IMR-90 (cell line): ENCODE measurements at regions not wholly inside any gene's neighbourhood (a gene's known extent, or its start where the extent isn't known, plus 50 kb on each side); places are given as distances from the start of the nearest gene placed in this dataset.

ENCODE experiments used
- ATAC-seq: fragments of 200-7000 bp; cut with Tn5 transposase; 2 replicates; pipeline ENCODE4 v1.9.1; 2020; ENCODE audit warnings: low read depth, mild to moderate bottlenecking, moderate library complexity
- BruUV-seq: library from RNA; stranded (reverse); fragments of 400-500 nt; replicated peaks from 2 replicates; lab custom pipeline; 2021; lab: Mats Ljungman, UMichigan
- CTCF ChIA-PET: fragments of 300-600 bp; formaldehyde crosslinking; extraction: SDS; loops from one replicate; lab custom pipeline; 2021; ENCODE audit warnings: antibody characterized with exemption; lab: Yijun Ruan, JAX
- POLR2A ChIA-PET: fragments of 300-600 bp; sonication (Branson Sonifier 250); formaldehyde crosslinking; loops from one replicate; lab custom pipeline; 2022; ENCODE audit warnings: antibody characterized with exemption; ENCODE audit not compliant: unreplicated experiment; lab: Charles Lee
- DNase-seq: peaks from one replicate; pipeline ENCODE4 v3.0.0; 2013
- H2AFZ ChIP-seq: replicated peaks from 2 replicates; pipeline ENCODE3; 2013; ENCODE audit warnings: low read length, mild to moderate bottlenecking; ENCODE audit not compliant: poor library complexity
- H2AK5ac ChIP-seq: 2 replicates; pipeline ENCODE4 v1.6.1; 2013; ENCODE audit warnings: low read depth, low read length, inconsistent platforms
- H2AK9ac ChIP-seq: replicated peaks from 2 replicates; pipeline ENCODE3; 2013; ENCODE audit warnings: mild to moderate bottlenecking, low read depth, low read length, moderate library complexity; ENCODE audit not compliant: poor library complexity
- H2BK120ac ChIP-seq: 2 replicates; pipeline ENCODE4 v1.6.1; 2013; ENCODE audit warnings: low read depth, low read length, inconsistent platforms
- H2BK15ac ChIP-seq: 3 replicates; pipeline ENCODE4 v1.6.1; 2013; ENCODE audit warnings: low read depth, low read length, inconsistent platforms
- H2BK20ac ChIP-seq: 2 replicates; pipeline ENCODE4 v1.6.1; 2013; ENCODE audit warnings: low read depth, mild to moderate bottlenecking, inconsistent platforms, low read length, moderate library complexity
- H2BK5ac ChIP-seq: 2 replicates; pipeline ENCODE4 v1.6.1; 2013; ENCODE audit warnings: mild to moderate bottlenecking, low read depth, low read length, inconsistent platforms; ENCODE audit not compliant: poor library complexity, severe bottlenecking
- H3K14ac ChIP-seq: replicated peaks from 2 replicates; pipeline ENCODE4 v1.6.1; 2013; ENCODE audit warnings: low read depth, low read length, inconsistent platforms
- H3K18ac ChIP-seq: 2 replicates; pipeline ENCODE4 v1.6.1; 2013; ENCODE audit warnings: low read depth, low read length, control low read depth
- H3K23ac ChIP-seq: 2 replicates; pipeline ENCODE4 v1.6.1; 2013; ENCODE audit warnings: low read depth, low read length, inconsistent platforms
- H3K27ac ChIP-seq: 2 replicates; pipeline ENCODE4 v1.5.1; 2013; ENCODE audit warnings: mild to moderate bottlenecking, control low read depth, low read length; ENCODE audit not compliant: insufficient read depth
- H3K27me3 ChIP-seq: 2 replicates; pipeline ENCODE4 v1.6.1; 2013; ENCODE audit warnings: low read length; ENCODE audit not compliant: control insufficient read depth, insufficient read depth
- H3K36me3 ChIP-seq: 2 replicates; pipeline ENCODE4 v1.6.1; 2013; ENCODE audit warnings: low read length, mixed read lengths; ENCODE audit not compliant: control insufficient read depth, insufficient read depth
- H3K4ac ChIP-seq: 2 replicates; pipeline ENCODE4 v1.6.1; 2013; ENCODE audit warnings: low read depth, low read length, inconsistent platforms
- H3K4me1 ChIP-seq: 2 replicates; pipeline ENCODE4 v1.6.1; 2013; ENCODE audit warnings: low read length, mixed read lengths; ENCODE audit not compliant: control insufficient read depth, insufficient read depth
- H3K4me2 ChIP-seq: 2 replicates; pipeline ENCODE4 v1.6.1; 2013; ENCODE audit warnings: low read depth, mild to moderate bottlenecking, control low read depth, low read length, moderate library complexity
- H3K4me3 ChIP-seq: 2 replicates; pipeline ENCODE4 v1.5.1; 2013; ENCODE audit warnings: low read depth, mild to moderate bottlenecking, control low read depth, low read length, moderate library complexity; ENCODE audit not compliant: insufficient read depth
- H3K56ac ChIP-seq: 2 replicates; pipeline ENCODE4 v1.6.1; 2013; ENCODE audit warnings: low read length, inconsistent platforms; ENCODE audit not compliant: insufficient read depth; ENCODE audit errors: extremely low read depth
- H3K79me1 ChIP-seq, 2 experiments: 2 replicates each; pipeline ENCODE4 v1.6.1; 2013; ENCODE audit warnings: low read length in 2 of 2, inconsistent platforms in 1 of 2, low read depth in 1 of 2
- H3K9ac ChIP-seq: 2 replicates; pipeline ENCODE4 v1.6.1; 2013; ENCODE audit warnings: low read depth, low read length, control low read depth
- H3K9me1 ChIP-seq: 2 replicates; pipeline ENCODE4 v1.6.1; 2013; ENCODE audit warnings: low read length, inconsistent platforms; ENCODE audit not compliant: insufficient read depth
- H3K9me3 ChIP-seq: 2 replicates; pipeline ENCODE4 v1.6.1; 2013; ENCODE audit warnings: low read length; ENCODE audit not compliant: control insufficient read depth, insufficient read depth
- H4K20me1 ChIP-seq: 2 replicates; pipeline ENCODE4 v1.6.1; 2013; ENCODE audit warnings: low read length, inconsistent platforms; ENCODE audit not compliant: insufficient read depth
- H4K5ac ChIP-seq: 2 replicates; pipeline ENCODE4 v1.6.1; 2013; ENCODE audit warnings: mild to moderate bottlenecking, low read depth, low read length, control low read depth
- H4K8ac ChIP-seq, 2 experiments: 2 replicates each; pipeline ENCODE4 v1.6.1; 2013; ENCODE audit warnings: low read depth in 2 of 2, low read length in 2 of 2, control low read depth in 1 of 2, inconsistent platforms in 1 of 2
- H4K91ac ChIP-seq: 2 replicates; pipeline ENCODE4 v1.6.1; 2013; ENCODE audit warnings: low read depth, low read length, inconsistent platforms; ENCODE audit not compliant: insufficient read depth
- BHLHE40 ChIP-seq: fragments of 150-350 bp; IDR thresholded peaks from 2 replicates; pipeline ENCODE4 v1.6.1; 2016; ENCODE audit warnings: mild to moderate bottlenecking, low read depth, low read length
- CEBPB ChIP-seq: IDR thresholded peaks from 2 replicates; pipeline ENCODE4 v1.6.1; 2012; ENCODE audit warnings: low read depth, low read length, improper control_type of control experiment
- CHD1 ChIP-seq: IDR thresholded peaks from 2 replicates; pipeline ENCODE4 v1.6.1; 2012; ENCODE audit warnings: low read depth, low read length, improper control_type of control experiment
- CTCF ChIP-seq: conservative IDR thresholded peaks from 2 replicates; pipeline ENCODE4 v1.5.1; 2012; ENCODE audit warnings: mild to moderate bottlenecking, low read depth, low read length, improper control_type of control experiment
- FOS ChIP-seq: fragments of 150-350 bp; IDR thresholded peaks from 2 replicates; pipeline ENCODE4 v1.6.1; 2016; ENCODE audit warnings: low read depth, low read length
- MAFK ChIP-seq: IDR thresholded peaks from 2 replicates; pipeline ENCODE4 v1.6.1; 2012; ENCODE audit warnings: low read depth, low read length, improper control_type of control experiment
- MAZ ChIP-seq: IDR thresholded peaks from 2 replicates; pipeline ENCODE4 v1.6.1; 2012; ENCODE audit warnings: low read depth, mild to moderate bottlenecking, low read length, improper control_type of control experiment, moderate library complexity, borderline replicate concordance
- MXI1 ChIP-seq: IDR thresholded peaks from 2 replicates; pipeline ENCODE4 v1.6.1; 2012; ENCODE audit warnings: low read depth, mild to moderate bottlenecking, low read length, moderate library complexity, borderline replicate concordance
- NFE2L2 ChIP-seq: fragments of 150-350 bp; IDR thresholded peaks from 2 replicates; pipeline ENCODE4 v1.6.1; 2016; ENCODE audit warnings: low read depth, mild to moderate bottlenecking, low read length
- POLR2A ChIP-seq: IDR thresholded peaks from 2 replicates; pipeline ENCODE4 v1.6.1; 2012; ENCODE audit warnings: mild to moderate bottlenecking, low read depth, low read length
- RAD21 ChIP-seq: IDR thresholded peaks from 2 replicates; pipeline ENCODE4 v1.6.1; 2012; ENCODE audit warnings: low read length, improper control_type of control experiment
- RCOR1 ChIP-seq: IDR thresholded peaks from 2 replicates; pipeline ENCODE4 v1.6.1; 2012; ENCODE audit warnings: mild to moderate bottlenecking, low read length, improper control_type of control experiment; ENCODE audit not compliant: insufficient replicate concordance
- RFX5 ChIP-seq: IDR thresholded peaks from 2 replicates; pipeline ENCODE4 v1.8.0; 2012; ENCODE audit warnings: low read depth, mild to moderate bottlenecking, low read length, moderate library complexity
- SMC3 ChIP-seq: fragments of 150-350 bp; IDR thresholded peaks from 2 replicates; pipeline ENCODE4 v1.6.1; 2016; ENCODE audit warnings: low read depth, mild to moderate bottlenecking, antibody characterized with exemption, low read length, moderate library complexity
- USF2 ChIP-seq: fragments of 150-350 bp; IDR thresholded peaks from 2 replicates; pipeline ENCODE4 v1.6.1; 2017; ENCODE audit warnings: mild to moderate bottlenecking, antibody characterized with exemption, low read length, low read depth
- WGBS, 2 experiments: methylation state at CpG; one replicate each; pipeline versions ENCODE4 v1.1.5 to v1.1.7; 2013; ENCODE audit warnings: missing lambda C conversion rate in 2 of 2; ENCODE audit not compliant: insufficient read length in 1 of 2; ENCODE audit errors: extremely low coverage in 2 of 2; 5-methylcytosine and 5-hydroxymethylcytosine counted together
- dilution Hi-C: fragments of 300-500 bp; cut with HindIII; formaldehyde crosslinking; loops from one replicate; pipeline ENCODE4 v1.14.3; 2018; ENCODE audit warnings: low sequenced_read_pairs; ENCODE audit not compliant: unreplicated experiment
- in situ Hi-C: fragments of 300-500 bp; cut with MboI; formaldehyde crosslinking; loops from 3 replicates; pipeline ENCODE4 v1.14.3; 2019; ENCODE audit warnings: low sequenced_read_pairs, inconsistent platforms, mixed read lengths
- intact Hi-C: fragments of 100-400 bp; cut with micrococcal nuclease; formaldehyde crosslinking; loops from 2 replicates; pipeline ENCODE4 v1.10.0; 2022

- Histone ChIP-seq H2BK120ac (peak overlapping the region; percentile 8; the same call in 1 of the 2 replicates), H2BK5ac (no peak overlapping the region), H3K14ac (no peak overlapping the region), H3K4me2 (no peak overlapping the region), H4K8ac (no peak overlapping the region), H2AK5ac (no peak overlapping the region), H4K5ac (no peak overlapping the region), H2AK9ac (no peak overlapping the region), H3K9me1 (no peaks in the 10 kb centered on the region), H3K9me3 (no peaks in the 10 kb centered on the region), H3K18ac (no peak overlapping the region), H3K36me3 (no peaks in the 10 kb centered on the region), H3K79me1 (no peaks in the 10 kb centered on the region), H3K9ac (no peak overlapping the region), H3K56ac (no peak overlapping the region), H3K23ac (no peak overlapping the region), H3K4ac (no peak overlapping the region), H4K20me1 (no peaks in the 10 kb centered on the region), H3K4me1 (no peaks in the 10 kb centered on the region), H2BK15ac (no peak overlapping the region), H3K27ac (no peak overlapping the region), H3K27me3 (no peaks in the 10 kb centered on the region), H2AFZ (peak overlapping the region; percentile 80), H2BK20ac (peak overlapping the region; percentile 42; the same call in 1 of the 2 replicates), H3K4me3 (no peak overlapping the region), H4K91ac (no peak overlapping the region)
- dilution Hi-C loops = no loop called here
- intact Hi-C loops = no loop called here
- in situ Hi-C loops = loop anchor here (25.0 kb wide), 1 partner anchor 1332 kb away; no protein-coding TSS in a partner anchor
- DNase-seq = no peak
- no TSS peak for BruUV-seq
- no peak for ATAC-seq
- CTCF ChIA-PET = interaction anchor here (0.5 to 1.1 kb wide), 4 partner anchors 21 to 667 kb away, joined by 3 to 5 read pairs (median 4); no protein-coding TSS in a partner anchor
- WGBS, 2 experiments = 83% methylated on average over 6 of the region's 21 CpGs; no CpG with 5 or more reads in 1 of the 2 experiments
- POLR2A ChIA-PET = no interaction called here
- TF ChIP-seq RCOR1 (no peak), MAZ (no peak), CTCF (no peak), BHLHE40 (no peak), CHD1 (no peak), RFX5 (no peak), SMC3 (no peak), CEBPB (no peak), RAD21 (no peak), MXI1 (no peak), POLR2A (no peak), NFE2L2 (no peak), FOS (no peak), USF2 (no peak), MAFK (no peak)
Measured at GRCh38 chr5:117455236-117456233, 880.9 kb upstream of the SEMA6A start.
